Panc1 (cell line): ENCODE measurements at regions not wholly inside any gene's neighbourhood (a gene's known extent, or its start where the extent isn't known, plus 50 kb on each side); places are given as distances from the start of the nearest gene placed in this dataset.

Source experiments
- CTCF ChIP-seq: fragments of 450-650 bp; IDR thresholded peaks from 2 replicates; pipeline ENCODE4 v1.5.1; 2017; ENCODE audit warnings: mild to moderate bottlenecking
- POLR2AphosphoS5 ChIP-seq: IDR thresholded peaks from 2 replicates; pipeline ENCODE4 v1.6.1; 2012; ENCODE audit warnings: mild to moderate bottlenecking, low read depth, low read length, moderate library complexity

GRCh38 chr18:73670524-73670923, 477.1 kb downstream of the FBXO15 start:
- no peak for TF ChIP-seq CTCF
- no peak for TF ChIP-seq POLR2AphosphoS5
